GM19452 (cell line): ENCODE measurements at regions not wholly inside any gene's neighbourhood (a gene's known extent, or its start where the extent isn't known, plus 50 kb on each side); places are given as distances from the start of the nearest gene placed in this dataset.

Experiments
- ATAC-seq: cut with Tn5 transposase; IDR thresholded peaks from one replicate; pipeline ENCODE4 v1.9.1; 2021; ENCODE audit not compliant: unreplicated experiment

GRCh38 chr22:48226026-48227013, 1463.9 kb downstream of the TBC1D22A start:
- no peak for ATAC-seq

GRCh38 chr22:48224332-48224731, 1461.9 kb downstream of the TBC1D22A start:
- no peak for ATAC-seq

GRCh38 chr22:48223488-48224190, 1461.2 kb downstream of the TBC1D22A start:
- ATAC-seq: no peak

- ATAC-seq: no peak
These were observed 1460.5 kb downstream of the TBC1D22A start for GRCh38 chr22:48222742-48223487.

GRCh38 chr22:48218889-48219420, 1456.5 kb downstream of the TBC1D22A start:
- no peak for ATAC-seq

- ATAC-seq: no peak
These were observed 1455.1 kb downstream of the TBC1D22A start for GRCh38 chr22:48217596-48217995.

GRCh38 chr22:48212727-48213126, 1450.3 kb downstream of the TBC1D22A start:
- no peak for ATAC-seq

GRCh38 chr22:48210812-48211211, 1448.4 kb downstream of the TBC1D22A start:
- ATAC-seq: no peak

GRCh38 chr22:48210198-48210580, 1447.7 kb downstream of the TBC1D22A start:
- no peak for ATAC-seq

- ATAC-seq: no peak
These were observed 1447.2 kb downstream of the TBC1D22A start for GRCh38 chr22:48209473-48210197.

- no peak for ATAC-seq
These were observed 1446.4 kb downstream of the TBC1D22A start for GRCh38 chr22:48208894-48209293.

- ATAC-seq: no peak
These were observed 1445.6 kb downstream of the TBC1D22A start for GRCh38 chr22:48207919-48208535.

- ATAC-seq: no peak
These were observed 1443.3 kb downstream of the TBC1D22A start for GRCh38 chr22:48205790-48206189.

GRCh38 chr22:48205161-48205560, 1442.7 kb downstream of the TBC1D22A start:
- no peak for ATAC-seq

- no peak for ATAC-seq
These were observed 1441.8 kb downstream of the TBC1D22A start for GRCh38 chr22:48204296-48204695.

- ATAC-seq: no peak
These were observed 1437.2 kb downstream of the TBC1D22A start for GRCh38 chr22:48199667-48200066.

- no peak for ATAC-seq
These were observed 1436.3 kb downstream of the TBC1D22A start for GRCh38 chr22:48198489-48199459.

GRCh38 chr22:48197189-48197690, 1434.8 kb downstream of the TBC1D22A start:
- ATAC-seq: no peak

- ATAC-seq: no peak
These were observed 1430.5 kb downstream of the TBC1D22A start for GRCh38 chr22:48192920-48193319.
